AG09319 (cell line): ENCODE measurements at regions not wholly inside any gene's neighbourhood (a gene's known extent, or its start where the extent isn't known, plus 50 kb on each side); places are given as distances from the start of the nearest gene placed in this dataset.

Experiments used
- DNase-seq: peaks from one replicate; pipeline ENCODE4 v3.0.0-alpha.2; 2010; ENCODE audit warnings: low read depth; ENCODE audit errors: extremely low read depth
- CTCF ChIP-seq: IDR thresholded peaks from 2 replicates; pipeline ENCODE4 v1.5.1; 2011; ENCODE audit warnings: low read depth, mild to moderate bottlenecking, inconsistent platforms, low read length, moderate library complexity

- peak; percentile 52 for DNase-seq
- TF ChIP-seq CTCF: peak; percentile 79
Observed at GRCh38 chr2:39593439-39594393, 72.0 kb upstream of the TMEM178A start.

- DNase-seq: no peak
- no peak for TF ChIP-seq CTCF
Observed at GRCh38 chr2:39595116-39595515, 70.6 kb upstream of the TMEM178A start.

- TF ChIP-seq CTCF: no peak
- no peak for DNase-seq
Observed at GRCh38 chr2:39597314-39597713, 68.4 kb upstream of the TMEM178A start.

GRCh38 chr2:39602616-39603015 is 63.1 kb upstream of the TMEM178A start:
- no peak for DNase-seq
- no peak for TF ChIP-seq CTCF

GRCh38 chr2:39603436-39603835 is 62.3 kb upstream of the TMEM178A start:
- TF ChIP-seq CTCF: no peak
- no peak for DNase-seq

- TF ChIP-seq CTCF: no peak
- no peak for DNase-seq
Observed at GRCh38 chr2:39604866-39605265, 60.9 kb upstream of the TMEM178A start.

- no peak for TF ChIP-seq CTCF
- DNase-seq: no peak
Observed at GRCh38 chr2:39606585-39606984, 59.1 kb upstream of the TMEM178A start.
